ENCODE measurements at regions not wholly inside any gene's neighbourhood (a gene's known extent, or its start where the extent isn't known, plus 50 kb on each side); places are given as distances from the start of the nearest gene placed in this dataset.

- DNase-seq (no peak), ATAC-seq (no peak)
- H3K36me3 ChIP-seq, result no peaks in the 10 kb centered on the region
- peaks cover 0 to 47% (median 6%) of the 10 kb centered on the region in 11 donors for H3K9me3 ChIP-seq
- H3K4me3 ChIP-seq, result no peak overlapping the region
- peaks cover 0 to 9% (median 0%) of the 10 kb centered on the region in 7 donors for H3K27me3 ChIP-seq
- intact Hi-C loops (cut with DNase I), result no loop called here
- WGBS, 2 donors, result 83 to 85% methylated on average over 12 of the region's 12 CpGs
- TF ChIP-seq CTCF (IDR thresholded peaks at IDR 0.05), result no peak
- no peak overlapping the region for H3K27ac ChIP-seq
- no peaks in the 10 kb centered on the region for H3K4me1 ChIP-seq
These were observed 132.3 kb upstream of the RPL38 start for GRCh38 chr17:74070998-74071679.

GRCh38 chr17:74072340-74072739 is 131.1 kb upstream of the RPL38 start:
- H3K27me3 ChIP-seq, result peaks cover 0 to 7% (median 0%) of the 10 kb centered on the region in 7 donors
- DNase-seq, result no peak

GRCh38 chr17:74076446-74076845 is 127.0 kb upstream of the RPL38 start:
- 81 to 100% methylated on average over 1 of the region's 1 CpG for WGBS, 2 donors

More at GRCh38 chr17:74072340-74072739, 131.1 kb upstream of the RPL38 start:
- intact Hi-C loops (cut with DNase I), result no loop called here
- Histone ChIP-seq H3K4me3 (no peak overlapping the region), H3K4me1 (no peaks in the 10 kb centered on the region), H3K27ac (no peak overlapping the region), H3K9me3 (peaks cover 0 to 47% (median 6%) of the 10 kb centered on the region in 11 donors), H3K36me3 (no peaks in the 10 kb centered on the region)
- no peak for ATAC-seq
- 68 to 74% methylated on average over 4 of the region's 4 CpGs for WGBS, 2 donors
- no peak for TF ChIP-seq CTCF (IDR thresholded peaks at IDR 0.05)

GRCh38 chr17:74077231-74077630 is 126.2 kb upstream of the RPL38 start:
- H3K27ac ChIP-seq, result no peak overlapping the region
- H3K27me3 ChIP-seq, result peaks cover 0 to 42% (median 31%) of the 10 kb centered on the region in 7 donors
- no peaks in the 10 kb centered on the region for H3K36me3 ChIP-seq
- peaks cover 0 to 32% (median 6%) of the 10 kb centered on the region in 11 donors for H3K9me3 ChIP-seq
- DNase-seq (no peak), ATAC-seq (no peak)
- no peak overlapping the region for H3K4me3 ChIP-seq
- H3K4me1 ChIP-seq, result no peaks in the 10 kb centered on the region
- no peak for TF ChIP-seq CTCF (IDR thresholded peaks at IDR 0.05)
- intact Hi-C loops (cut with DNase I), result no loop called here

More at GRCh38 chr17:74076446-74076845, 127.0 kb upstream of the RPL38 start:
- no peaks in the 10 kb centered on the region for H3K36me3 ChIP-seq
- intact Hi-C loops (cut with DNase I), result no loop called here
- no peak for TF ChIP-seq CTCF (IDR thresholded peaks at IDR 0.05)
- no peaks in the 10 kb centered on the region for H3K4me1 ChIP-seq
- H3K4me3 ChIP-seq, result no peak overlapping the region
- ATAC-seq (no peak), DNase-seq (no peak)
- H3K27ac ChIP-seq, result no peak overlapping the region
- peaks cover 0 to 34% (median 23%) of the 10 kb centered on the region in 7 donors for H3K27me3 ChIP-seq
- H3K9me3 ChIP-seq, result peaks cover 0 to 37% (median 6%) of the 10 kb centered on the region in 11 donors
